ENCODE measurements at regions not wholly inside any gene's neighbourhood (a gene's known extent, or its start where the extent isn't known, plus 50 kb on each side); places are given as distances from the start of the nearest gene placed in this dataset.

DNA sequence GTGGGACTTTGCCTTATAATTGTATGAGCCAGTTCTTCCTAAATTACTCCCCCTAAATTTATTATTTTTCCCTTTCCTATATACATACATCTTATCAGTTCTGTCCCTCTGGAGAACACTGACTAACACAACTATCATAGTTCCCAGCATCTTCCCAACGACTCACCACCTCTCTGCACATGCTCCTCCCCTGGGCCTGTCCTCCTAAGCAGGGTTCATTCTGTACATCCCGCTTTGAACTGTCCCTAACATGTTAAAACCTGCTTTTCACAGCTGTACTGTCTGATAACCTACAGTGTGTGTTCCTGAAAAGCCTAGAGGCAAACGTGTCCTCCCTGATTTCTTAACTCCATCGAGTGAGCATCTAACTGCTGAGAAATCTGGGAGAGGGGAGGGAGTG is 141.7 kb downstream of the EFNB2 start:
- no peaks in the 10 kb centered on the region for H3K36me3 ChIP-seq
- H3K27ac ChIP-seq = no peak overlapping the region
- H3K4me1 ChIP-seq = no peaks in the 10 kb centered on the region
- WGBS, 2 donors = 53 to 55% methylated on average over 4 of the region's 4 CpGs
- H3K27me3 ChIP-seq = no peaks in the 10 kb centered on the region
- H3K9me3 ChIP-seq = peaks cover 0 to 2% (median 0%) of the 10 kb centered on the region in 11 donors
- TF ChIP-seq, protein P1, sequence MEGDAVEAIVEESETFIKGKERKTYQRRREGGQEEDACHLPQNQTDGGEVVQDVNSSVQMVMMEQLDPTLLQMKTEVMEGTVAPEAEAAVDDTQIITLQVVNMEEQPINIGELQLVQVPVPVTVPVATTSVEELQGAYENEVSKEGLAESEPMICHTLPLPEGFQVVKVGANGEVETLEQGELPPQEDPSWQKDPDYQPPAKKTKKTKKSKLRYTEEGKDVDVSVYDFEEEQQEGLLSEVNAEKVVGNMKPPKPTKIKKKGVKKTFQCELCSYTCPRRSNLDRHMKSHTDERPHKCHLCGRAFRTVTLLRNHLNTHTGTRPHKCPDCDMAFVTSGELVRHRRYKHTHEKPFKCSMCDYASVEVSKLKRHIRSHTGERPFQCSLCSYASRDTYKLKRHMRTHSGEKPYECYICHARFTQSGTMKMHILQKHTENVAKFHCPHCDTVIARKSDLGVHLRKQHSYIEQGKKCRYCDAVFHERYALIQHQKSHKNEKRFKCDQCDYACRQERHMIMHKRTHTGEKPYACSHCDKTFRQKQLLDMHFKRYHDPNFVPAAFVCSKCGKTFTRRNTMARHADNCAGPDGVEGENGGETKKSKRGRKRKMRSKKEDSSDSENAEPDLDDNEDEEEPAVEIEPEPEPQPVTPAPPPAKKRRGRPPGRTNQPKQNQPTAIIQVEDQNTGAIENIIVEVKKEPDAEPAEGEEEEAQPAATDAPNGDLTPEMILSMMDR (IDR thresholded peaks at IDR 0.05) = no peak
- no peak for ATAC-seq
- H3K4me3 ChIP-seq = no peak overlapping the region
- no peak for DNase-seq
- intact Hi-C loops (cut with DNase I) = no loop called here

DNA sequence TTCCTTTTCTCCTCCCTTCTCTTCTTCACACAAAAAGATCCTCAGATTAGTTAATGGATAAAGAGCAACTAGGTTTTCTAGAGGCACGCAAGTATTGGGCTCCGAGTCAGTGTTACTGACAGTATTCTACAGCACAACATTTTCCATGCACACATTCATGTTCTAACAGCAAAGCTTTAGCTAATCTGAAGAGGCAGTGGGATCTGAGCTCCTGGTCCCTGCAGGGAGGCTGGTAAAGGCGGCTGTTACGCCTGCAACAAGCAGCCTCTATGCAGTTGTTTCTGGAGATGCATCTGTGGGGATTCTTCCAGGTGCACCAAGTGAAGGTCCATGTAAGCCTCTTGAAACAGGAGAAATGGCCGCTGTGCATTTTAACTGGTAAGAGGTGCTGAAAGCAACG is 143.8 kb downstream of the EFNB2 start:
- ATAC-seq (no peak), DNase-seq (no peak)
- no peaks in the 10 kb centered on the region for H3K27me3 ChIP-seq
- intact Hi-C loops (cut with DNase I) = no loop called here
- no peak overlapping the region for H3K4me3 ChIP-seq
- peaks cover 0 to 4% (median 0%) of the 10 kb centered on the region in 11 donors for H3K9me3 ChIP-seq
- H3K36me3 ChIP-seq = no peaks in the 10 kb centered on the region
- TF ChIP-seq, protein P1 (IDR thresholded peaks at IDR 0.05) = no peak
- H3K4me1 ChIP-seq = no peaks in the 10 kb centered on the region
- no peak overlapping the region for H3K27ac ChIP-seq
- 98% methylated on average over 6 of the region's 6 CpGs for WGBS, 2 donors

DNA sequence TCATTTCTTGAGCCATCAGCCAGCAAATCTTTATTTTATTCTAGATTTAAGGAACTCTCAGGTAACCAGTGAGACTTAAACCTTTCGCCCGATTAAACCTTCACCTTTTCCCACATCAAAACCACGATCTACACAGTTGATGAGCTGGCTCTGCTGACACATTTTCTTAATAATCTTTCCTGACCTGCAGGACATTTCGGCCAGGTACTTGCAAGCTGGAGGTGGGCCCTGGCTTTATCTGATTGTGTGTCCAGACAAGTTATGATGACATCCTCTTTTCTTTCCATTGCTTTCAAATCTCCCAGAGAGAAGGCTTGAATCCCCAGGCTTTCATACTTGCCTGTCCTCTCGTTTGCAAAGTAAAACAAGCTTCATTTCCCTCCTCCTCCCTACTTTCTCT is 144.2 kb downstream of the EFNB2 start:
- intact Hi-C loops (cut with DNase I) = no loop called here

DNA sequence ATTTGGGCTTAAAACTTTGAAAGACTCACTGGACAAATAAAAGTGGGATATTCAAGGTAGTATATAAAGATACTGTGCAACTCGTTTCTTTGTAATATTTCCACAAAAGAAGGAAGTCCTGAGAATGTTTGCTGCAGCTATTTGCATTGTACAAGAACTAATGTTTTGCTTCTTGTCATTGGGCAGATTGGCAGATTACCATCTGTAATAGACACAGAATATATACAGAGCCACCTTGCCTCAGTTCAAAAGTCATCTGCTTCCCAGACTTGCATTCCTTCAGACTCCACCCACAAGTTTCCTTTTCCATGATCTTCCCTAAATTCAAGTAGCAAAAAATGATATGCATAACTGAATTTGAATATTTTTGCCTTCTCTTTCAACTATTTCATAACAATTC is 145.1 kb downstream of the EFNB2 start:
- intact Hi-C loops (cut with DNase I) = no loop called here
- Histone ChIP-seq H3K9me3 (peaks cover 0 to 4% (median 0%) of the 10 kb centered on the region in 11 donors), H3K36me3 (no peaks in the 10 kb centered on the region), H3K27me3 (no peaks in the 10 kb centered on the region), H3K4me3 (no peak overlapping the region), H3K4me1 (no peaks in the 10 kb centered on the region), H3K27ac (no peak overlapping the region)
- TF ChIP-seq, protein P1 (IDR thresholded peaks at IDR 0.05) = no peak
- WGBS, 2 donors = 46 to 74% methylated on average over 1 of the region's 1 CpG
- no peak for DNase-seq
- no peak for ATAC-seq

More for the DNA sequence above, 144.2 kb downstream of the EFNB2 start:
- ATAC-seq (no peak), DNase-seq (no peak)
- WGBS, 2 donors = 90 to 92% methylated on average over 5 of the region's 5 CpGs
- peaks cover 0 to 4% (median 0%) of the 10 kb centered on the region in 11 donors for H3K9me3 ChIP-seq
- H3K36me3 ChIP-seq = no peaks in the 10 kb centered on the region
- no peaks in the 10 kb centered on the region for H3K4me1 ChIP-seq
- TF ChIP-seq, protein P1 (IDR thresholded peaks at IDR 0.05) = no peak
- H3K27me3 ChIP-seq = no peaks in the 10 kb centered on the region
- H3K4me3 ChIP-seq = no peak overlapping the region
- no peak overlapping the region for H3K27ac ChIP-seq
